ENCODE measurements at regions not wholly inside any gene's neighbourhood (a gene's known extent, or its start where the extent isn't known, plus 50 kb on each side); places are given as distances from the start of the nearest gene placed in this dataset.
"Not testable (repeated sequence)": the region's sequence is repeated elsewhere in the genome, so short reads cannot be mapped to it uniquely, and the experiment has no call there.

GRCh38 chr15:69603369-69604071 is 150.9 kb downstream of the RPLP1 start:
- no peak for DNase-seq

DNA sequence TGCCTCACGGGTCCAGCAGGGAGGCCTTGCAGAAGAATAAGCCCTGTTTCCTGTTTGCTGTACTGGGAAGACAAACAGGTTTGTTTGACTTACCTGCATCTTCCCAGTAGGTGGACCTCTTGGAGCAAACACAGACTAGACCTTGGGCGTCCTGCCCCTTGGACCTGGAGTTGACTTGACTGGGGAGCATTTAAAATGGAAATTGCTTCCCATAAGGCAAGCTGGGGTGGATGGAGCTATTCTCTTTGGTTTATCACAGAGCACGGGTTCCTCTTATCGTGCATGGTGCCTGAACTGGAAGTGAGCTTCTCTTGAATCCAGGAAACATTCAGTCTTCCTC is 151.4 kb downstream of the RPLP1 start:
- no peak for DNase-seq

DNA sequence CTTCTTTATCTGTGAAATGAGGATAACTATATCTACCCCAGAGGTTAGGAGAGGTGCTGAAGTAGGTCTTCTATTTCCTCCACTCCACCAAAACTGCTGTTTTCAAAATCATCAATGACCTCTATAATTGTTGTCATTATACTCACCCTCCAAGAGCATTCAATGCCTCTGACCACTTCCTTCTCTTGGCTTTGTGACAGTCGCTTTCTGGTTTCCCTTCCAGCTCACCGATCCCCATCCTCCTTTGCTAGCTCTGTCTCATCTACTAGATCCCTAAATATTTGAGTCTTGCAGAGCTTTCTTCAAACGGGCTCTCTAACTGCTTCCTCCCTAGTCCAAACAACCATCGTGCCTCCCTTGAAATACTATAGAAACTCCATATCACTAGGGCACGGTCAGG is 153.5 kb downstream of the RPLP1 start:
- DNase-seq: no peak

GRCh38 chr15:69606921-69607500 is 154.4 kb downstream of the RPLP1 start:
- DNase-seq: no peak

DNA sequence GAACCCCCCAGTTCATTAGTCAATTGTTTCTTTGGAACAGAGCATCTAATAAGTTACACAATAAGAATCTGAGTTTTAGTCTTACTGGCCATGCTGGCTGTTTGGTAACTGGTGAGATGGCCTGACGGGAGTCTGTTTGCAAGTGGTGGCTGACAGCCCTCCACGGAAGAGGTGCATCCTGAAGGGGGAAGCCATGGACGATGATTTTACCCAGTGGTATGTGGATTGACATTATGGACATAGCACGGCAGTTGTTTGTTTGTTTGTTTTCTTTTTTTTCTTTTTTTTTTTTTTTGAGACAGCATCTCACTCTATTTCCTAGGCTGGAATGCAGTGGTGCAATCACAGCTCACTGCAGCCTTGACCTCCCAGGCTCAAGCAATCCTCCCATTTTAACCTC is 156.0 kb downstream of the RPLP1 start:
- DNase-seq: no peak

- no peak for DNase-seq
These were observed 156.6 kb downstream of the RPLP1 start for GRCh38 chr15:69609176-69609575.

DNA sequence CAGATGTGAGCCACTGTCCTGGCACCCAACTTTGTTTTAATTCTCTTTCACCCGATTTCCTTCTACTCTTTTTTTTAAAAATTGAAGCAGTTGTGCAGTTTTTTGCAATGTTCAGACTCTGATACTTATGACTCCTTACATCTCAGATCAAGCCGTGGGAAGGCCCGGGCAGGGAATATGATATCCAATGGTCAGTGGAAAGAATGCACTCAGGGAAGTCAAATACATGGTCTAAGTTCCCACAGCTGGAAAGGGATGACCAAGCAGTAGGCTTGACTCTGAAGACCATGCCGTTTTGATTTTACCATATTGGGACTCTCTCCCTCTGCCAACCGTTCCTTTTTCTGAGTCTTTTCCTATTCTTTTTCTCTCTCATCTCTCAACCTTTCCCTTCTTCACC is 157.2 kb downstream of the RPLP1 start:
- DNase-seq: no peak

DNA sequence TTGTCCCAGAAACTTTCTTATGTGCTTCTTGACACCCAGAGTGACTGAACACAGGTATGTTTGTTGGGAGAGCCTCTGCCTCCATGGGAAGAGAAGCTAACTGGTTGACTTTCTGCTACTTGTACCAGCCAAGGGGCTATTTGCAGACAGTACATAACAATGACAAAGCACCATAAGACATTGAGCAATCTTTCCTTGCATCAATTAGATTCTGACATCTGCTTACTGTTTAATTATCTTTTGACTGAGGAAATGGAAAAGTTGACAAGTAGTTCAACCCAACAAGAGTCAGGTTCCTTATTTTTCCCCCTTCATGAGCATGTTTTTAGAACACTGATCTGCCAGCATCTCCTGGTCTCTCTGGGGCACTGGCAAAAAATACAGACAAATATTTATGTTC is 157.7 kb downstream of the RPLP1 start:
- no peak for DNase-seq

GRCh38 chr15:69610858-69611257 is 158.2 kb downstream of the RPLP1 start:
- DNase-seq: no peak

GRCh38 chr15:69612112-69612511 is 159.5 kb downstream of the RPLP1 start:
- DNase-seq: no peak

DNA sequence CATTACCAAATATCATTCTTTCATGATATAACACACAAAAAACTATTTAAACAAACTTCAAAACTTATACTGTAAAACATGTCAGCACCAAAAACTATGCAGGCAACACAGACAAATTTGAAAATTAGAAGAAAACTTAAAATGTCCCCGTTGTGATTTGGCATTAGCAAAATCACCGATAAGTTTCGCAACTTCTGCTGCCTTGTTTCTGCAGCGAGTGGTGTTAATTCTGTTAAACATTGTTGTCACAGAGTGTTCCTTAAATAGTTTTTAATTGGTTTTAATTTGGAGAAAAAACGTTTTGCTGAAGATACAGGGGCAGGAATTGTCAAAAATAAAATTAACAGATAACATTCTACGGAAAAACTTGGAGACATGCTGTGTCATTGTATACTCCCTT is 160.6 kb downstream of the RPLP1 start:
- DNase-seq: no peak

DNA sequence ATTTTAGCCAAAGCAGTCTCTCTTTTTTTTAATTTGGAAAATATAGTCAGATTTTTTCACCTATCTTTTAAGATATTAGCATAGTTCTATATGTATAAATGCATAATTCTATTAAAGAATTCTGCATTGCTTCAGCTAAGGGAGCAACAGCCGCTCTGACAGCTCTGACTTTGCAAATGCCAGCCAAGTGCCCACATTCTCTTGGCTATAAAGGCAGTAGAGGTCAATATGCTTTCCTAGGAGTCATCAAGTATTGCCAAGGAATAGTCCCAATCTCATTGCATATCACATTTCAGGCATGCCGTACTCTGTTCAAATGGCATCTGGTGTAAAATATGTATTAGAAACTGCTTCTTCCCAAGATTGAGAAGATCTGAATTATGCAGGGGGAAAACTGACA is 161.4 kb downstream of the RPLP1 start:
- no peak for DNase-seq

DNA sequence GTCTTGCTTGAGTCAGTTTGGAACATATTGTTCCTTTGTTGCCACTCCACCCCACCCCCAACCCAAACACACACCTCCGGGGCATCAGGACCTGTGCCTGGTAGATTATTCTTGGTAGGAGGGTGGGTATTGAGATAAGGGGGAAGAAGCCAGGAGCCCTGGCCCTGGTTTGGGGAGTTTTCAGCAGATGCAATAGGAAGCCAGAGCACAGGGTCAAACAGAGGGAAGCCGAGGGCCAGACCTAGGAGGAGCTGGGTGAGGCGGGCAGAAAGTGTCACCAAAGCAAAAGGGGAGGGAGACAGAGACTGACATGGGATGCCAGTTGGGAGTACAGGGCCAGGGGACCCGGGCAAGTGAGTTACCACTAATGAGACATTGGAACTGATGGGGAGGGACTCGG is 163.1 kb downstream of the RPLP1 start:
- no peak for DNase-seq

DNA sequence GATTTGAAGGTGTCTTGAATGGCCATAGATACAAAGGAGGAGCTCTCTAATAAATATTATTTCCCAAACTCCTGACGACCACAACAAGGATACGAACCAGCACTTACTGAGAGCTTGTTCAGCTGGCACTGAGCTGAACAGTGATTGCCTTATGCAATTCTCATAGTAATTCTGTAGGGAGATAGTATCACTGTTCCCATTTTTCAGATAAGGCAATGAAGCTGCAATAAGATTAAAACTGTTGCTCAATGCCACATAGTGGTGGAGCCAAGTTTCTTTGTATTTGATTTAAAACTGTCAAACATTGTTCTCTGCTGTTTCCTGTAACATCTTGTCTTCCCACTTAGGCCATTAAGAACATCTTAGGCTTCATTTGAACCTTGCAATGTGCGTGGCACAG is 163.9 kb downstream of the RPLP1 start:
- no peak for DNase-seq

DNA sequence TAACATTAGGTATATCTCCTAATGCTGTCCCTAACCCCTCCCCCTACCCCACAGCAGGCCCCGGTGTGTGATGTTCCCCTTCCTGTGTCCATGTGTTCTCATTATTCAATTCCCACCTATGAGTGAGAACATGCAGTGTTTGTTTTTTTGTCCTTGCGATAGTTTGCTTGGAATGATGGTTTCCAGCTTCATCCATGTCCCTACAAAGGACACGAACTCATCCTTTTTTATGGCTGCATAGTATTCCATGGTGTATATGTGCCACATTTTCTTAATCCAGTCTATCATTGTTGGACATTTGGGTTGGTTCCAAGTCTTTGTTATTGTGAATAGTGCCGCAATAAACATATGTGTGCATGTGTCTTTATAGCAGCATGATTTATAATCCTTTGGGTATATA is 164.5 kb downstream of the RPLP1 start:
- DNase-seq: not testable (repeated sequence)

DNA sequence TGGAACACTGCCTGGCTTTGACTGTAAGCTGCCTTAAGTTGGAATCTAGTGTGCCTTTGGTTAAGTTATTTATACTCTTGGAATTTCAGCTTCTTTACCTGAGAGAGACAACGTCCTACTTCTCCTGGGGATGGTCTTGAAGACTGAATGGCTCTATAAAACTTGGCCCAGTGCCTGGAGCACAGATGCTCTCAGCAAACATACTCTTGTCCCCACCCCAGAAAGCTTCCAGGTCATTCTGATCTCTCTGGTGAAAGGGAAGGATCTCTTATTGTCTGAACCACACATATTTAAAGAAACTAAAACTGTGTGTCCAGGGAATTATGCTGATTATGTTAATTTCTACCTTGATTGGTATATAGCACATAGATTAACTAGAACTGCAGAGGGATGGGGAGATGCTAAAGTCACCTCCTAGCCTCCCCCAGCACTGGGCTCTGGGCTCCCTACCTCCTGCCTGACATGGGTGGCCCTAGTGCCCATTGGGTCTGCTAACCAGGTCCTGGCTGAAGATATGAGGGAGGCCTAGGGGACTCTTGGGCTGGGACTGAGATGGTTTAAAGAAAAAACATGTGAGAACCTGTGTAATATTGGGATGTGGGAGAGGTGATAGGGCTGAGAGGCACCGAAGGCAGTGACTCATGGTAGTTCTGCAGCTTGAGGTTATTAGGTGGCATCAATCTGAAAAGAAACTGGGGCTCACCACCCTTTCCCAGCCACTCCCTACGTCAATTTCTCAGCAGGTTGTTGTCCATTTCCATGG is 171.0 kb downstream of the RPLP1 start:
- DNase-seq: no peak

DNA sequence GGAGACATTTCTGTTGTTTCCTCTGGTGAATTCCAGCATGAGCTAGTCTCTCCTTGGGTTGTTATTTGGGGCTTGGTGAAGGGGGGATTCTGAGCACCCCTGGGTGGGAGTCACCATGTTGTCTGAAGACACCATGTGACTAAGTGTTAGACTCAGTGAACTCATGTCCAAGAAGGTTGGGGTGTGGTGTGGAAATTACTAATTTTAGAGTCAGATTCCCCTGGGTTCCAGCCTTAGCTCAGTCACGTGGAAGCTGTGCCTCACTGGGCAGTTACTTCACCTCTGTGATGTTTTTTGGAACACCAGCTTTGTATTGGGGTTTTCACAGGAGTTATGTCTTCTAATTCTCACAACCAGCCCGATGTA is 171.5 kb downstream of the RPLP1 start:
- no peak for DNase-seq

- no peak for DNase-seq
These were observed 172.2 kb downstream of the RPLP1 start for GRCh38 chr15:69624816-69625215.

GRCh38 chr15:69625328-69625727 is 172.7 kb downstream of the RPLP1 start:
- no peak for DNase-seq

GRCh38 chr15:69626095-69627066 is 173.8 kb downstream of the RPLP1 start:
- no peak for DNase-seq

GRCh38 chr15:69627548-69628158 is 175.0 kb downstream of the RPLP1 start:
- DNase-seq: no peak

GRCh38 chr15:69628256-69629093 is 175.9 kb downstream of the RPLP1 start:
- DNase-seq: no peak

Data from amniotic stem cell (primary cell).